ENCODE measurements at regions not wholly inside any gene's neighbourhood (a gene's known extent, or its start where the extent isn't known, plus 50 kb on each side); places are given as distances from the start of the nearest gene placed in this dataset.

DNA sequence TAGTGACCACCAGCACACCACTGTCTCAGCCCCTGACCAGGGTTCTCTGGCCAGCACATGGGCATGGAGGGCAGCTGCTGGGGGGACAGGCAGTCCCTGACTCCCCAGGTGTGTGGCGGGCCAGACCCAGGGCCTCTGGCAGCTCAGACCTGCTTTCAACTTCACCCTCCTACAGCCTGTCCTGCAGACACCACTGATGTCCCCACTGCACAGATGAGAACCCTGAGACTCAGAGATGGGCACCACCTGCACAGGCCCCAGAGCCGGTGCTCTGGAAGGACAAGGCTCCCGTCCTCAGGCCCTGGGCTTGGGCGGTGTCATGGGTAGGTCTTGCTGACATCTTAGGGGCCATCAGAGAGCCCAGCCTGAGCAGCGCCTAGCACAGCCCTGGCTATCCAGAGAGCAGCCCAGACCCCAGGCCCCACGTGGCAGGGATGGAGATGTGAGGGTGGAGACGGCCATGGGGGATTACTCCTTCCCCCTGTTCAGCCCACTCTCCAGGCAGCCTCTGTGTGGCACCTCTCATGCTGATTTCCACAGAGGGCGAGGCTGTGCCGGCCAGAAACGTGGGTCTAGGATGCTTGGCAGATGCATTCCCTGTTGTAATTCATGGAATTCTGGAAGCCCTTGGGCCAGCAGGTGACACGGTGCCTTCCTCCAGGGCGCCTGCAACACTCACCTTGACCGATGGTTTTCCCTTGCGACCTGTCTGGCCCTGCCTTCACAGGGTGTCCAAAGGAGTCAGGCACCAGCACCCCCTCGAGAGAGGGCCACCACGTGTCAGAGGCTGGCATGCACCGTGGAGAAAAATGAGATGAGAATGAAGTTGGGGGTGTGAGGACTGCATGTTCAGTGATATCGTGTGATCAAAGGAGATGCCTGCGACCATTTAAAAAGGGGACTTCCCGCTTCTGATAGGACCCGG, 61.2 kb upstream of the GLI2 start:
- DNase-seq (ENCODE audit: low read depth in 2 of 2), result no peak

DNA sequence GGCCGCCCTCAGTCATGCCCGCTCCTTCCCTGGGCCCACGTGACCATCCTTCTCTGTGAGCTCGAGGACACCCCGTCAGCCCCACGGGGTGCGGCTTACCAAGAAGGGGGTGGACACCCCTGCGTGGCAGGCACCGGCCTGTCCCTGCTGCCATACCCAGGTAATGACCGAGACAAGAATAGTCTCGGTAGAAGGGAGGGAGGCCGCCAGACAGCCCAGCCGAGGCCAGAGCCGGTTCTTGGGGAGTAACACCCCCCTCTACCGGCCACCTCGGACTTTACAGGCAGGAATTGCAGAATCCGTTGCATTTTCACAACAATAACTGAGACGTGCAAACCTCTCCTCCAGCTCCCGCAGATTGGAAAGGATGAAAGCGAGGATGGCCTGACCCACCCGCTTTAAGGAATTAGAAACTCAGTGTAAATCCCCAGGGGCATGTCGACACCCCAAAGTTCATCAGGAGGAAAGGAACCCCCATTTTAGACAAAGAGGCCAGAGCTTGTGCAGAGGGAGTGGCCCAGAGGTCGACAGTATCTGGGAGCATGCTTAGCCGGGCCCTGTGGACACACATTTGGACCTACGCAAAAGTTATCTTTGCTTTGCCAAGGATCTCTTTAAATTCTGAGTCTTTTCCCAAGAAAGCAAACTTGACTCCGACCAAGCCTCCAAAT, 60.1 kb upstream of the GLI2 start:
- DNase-seq (ENCODE audit: low read depth in 2 of 2), result peak; percentile 20 to 22

DNA sequence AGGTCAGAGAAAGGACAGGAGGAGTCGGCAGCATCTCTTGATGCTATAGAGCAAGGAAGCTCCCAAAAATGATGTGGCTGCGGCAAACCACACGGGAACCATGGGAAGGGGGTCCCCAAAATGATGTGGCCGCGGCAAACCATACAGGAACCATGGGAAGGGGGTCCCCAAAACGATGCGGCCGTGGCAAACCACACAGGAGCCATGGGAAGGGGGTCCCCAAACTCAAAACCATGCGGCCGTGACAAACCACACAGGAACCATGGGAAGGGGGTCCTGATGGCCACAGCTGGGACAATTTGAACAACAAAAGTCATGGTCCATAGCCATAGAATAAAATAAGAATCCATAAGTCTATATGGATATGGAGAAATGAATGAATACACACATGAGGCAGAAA, 58.4 kb upstream of the GLI2 start:
- DNase-seq (ENCODE audit: low read depth in 2 of 2), result no peak

DNA sequence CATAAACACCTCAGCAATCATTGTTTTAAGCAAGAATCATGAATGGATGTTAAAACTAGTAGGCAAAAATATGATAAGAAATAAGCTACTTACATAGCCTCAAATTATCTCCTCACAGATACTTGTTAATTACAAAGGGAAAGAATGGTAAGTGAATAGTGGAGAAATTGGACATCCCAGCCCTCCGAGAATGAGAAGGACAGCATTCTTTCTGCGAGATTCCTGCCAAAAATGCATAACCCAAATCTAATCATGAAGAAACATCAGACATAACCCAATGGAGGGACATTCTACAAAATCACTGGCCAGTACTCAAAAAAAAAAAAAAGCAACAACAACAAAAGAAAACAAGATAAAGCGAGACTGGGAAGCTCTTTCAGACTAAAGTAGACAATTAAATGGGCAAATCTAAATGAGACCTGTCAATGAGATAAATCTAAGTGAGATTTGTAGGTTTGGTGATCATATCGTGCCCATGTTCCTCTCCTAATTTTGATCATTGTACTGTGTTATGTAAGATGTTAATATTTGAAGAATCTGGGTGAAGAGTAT, 57.9 kb upstream of the GLI2 start:
- DNase-seq (ENCODE audit: low read depth in 2 of 2), result no peak

DNA sequence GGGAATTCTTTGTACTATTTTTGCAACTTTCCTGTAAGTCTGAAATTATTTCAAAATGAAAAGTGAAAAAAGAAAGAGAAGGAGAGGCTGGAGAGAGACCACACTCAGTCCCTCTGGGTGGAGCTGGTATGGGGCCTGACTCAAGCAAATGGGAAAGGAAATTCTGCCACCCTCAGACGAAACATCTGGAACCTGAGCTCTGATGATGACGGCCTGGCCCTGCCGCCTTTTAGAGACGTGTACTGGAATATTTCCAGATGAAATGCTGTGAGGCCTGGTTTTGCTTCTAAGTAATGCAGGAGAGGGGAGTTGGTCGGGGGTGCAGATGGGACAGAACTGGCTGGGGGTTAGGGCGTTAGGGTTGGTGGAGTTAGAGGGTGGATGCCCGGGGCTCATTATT, 57.4 kb upstream of the GLI2 start:
- DNase-seq (ENCODE audit: low read depth in 2 of 2), result no peak

DNA sequence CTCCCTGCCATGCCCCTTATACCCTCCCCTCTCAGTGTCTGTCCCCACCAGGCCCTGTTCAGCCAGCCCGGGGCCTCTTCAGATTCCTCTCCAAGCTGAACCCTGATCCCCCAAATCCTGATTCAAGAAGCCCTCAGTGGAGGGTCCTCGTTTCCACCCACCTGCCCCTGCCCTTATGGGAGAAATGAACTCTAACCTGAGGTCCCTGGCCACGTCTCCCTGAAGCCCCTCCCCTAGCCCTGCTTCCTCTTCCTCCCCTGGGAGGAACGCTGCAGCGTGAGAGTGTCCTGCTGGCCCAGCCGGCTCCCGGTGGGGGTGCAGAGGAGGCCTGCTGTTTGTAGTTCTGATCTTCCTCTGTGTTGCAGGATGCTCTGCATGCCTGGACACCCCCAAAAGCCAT, 56.7 kb upstream of the GLI2 start:
- no peak for DNase-seq (ENCODE audit: low read depth in 2 of 2)

DNA sequence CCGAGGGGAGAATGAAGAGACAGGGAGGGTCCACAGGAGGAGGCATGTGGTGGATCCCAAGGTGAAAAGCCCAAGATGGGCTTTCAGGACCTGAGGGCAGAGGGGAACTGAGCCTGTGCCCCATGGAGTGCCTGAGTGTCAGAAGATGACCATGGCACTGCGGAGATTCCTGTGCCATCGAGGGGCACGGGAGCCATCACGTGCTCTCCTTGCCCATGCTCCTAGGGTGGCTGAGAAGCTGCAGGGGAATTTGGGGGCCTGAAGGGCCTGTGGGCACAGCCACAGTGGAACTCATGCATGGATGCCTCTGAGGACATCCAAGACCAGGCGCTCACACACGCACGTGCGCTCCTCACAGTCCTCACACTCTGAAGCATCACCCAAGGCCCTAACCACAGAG, 56.1 kb upstream of the GLI2 start:
- no peak for DNase-seq (ENCODE audit: low read depth in 2 of 2)

DNA sequence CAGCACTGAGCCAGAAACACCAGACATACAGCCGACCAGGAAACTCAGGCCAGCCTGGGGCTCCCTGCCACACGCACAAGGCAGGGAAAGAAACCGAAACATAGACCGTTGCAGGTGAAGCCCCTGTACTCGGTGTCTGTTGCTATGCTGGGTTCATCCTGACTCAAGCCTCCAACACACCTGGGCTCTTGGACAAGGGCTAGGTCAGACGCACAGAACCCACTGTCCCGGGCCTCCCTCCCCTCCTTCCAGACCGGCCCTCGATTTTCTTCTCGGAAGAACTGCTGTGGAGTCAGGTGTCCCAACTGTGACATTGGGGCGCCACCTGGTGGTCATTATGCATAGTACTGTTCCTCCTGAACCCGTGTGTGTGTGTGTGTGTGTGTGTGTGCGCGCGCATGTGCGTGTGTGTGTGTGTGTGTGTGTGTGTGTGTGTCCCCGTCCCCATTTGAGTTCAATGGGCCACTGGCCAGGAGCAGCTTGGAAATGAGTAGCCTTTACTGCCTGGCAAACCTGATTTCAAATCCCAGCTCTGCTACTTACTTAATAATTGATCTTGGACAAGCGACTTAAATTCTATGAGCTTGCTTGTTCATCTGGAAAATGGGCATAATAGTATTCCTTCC, 55.4 kb upstream of the GLI2 start:
- DNase-seq (ENCODE audit: low read depth in 2 of 2), result peak; percentile 58 to 62

DNA sequence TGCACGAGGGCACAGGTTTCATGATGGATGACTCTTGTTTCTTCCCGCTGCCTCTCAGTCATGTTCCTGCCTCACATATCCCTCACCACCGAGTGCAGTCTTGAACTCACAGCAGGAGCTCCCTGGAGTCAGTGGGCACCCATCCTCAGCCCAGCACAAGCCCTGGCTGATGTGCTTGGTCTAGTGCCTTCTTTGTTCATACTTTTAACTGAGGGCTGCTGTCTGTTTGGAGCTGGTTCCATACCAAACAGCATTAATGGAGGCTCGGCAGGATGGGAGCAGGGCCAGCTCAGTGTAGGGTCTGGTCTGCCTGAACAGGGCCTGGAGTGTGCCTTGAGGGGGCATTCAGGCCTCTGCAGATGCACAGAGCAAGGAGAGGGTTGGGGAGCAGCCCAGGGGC, 54.5 kb upstream of the GLI2 start:
- DNase-seq (ENCODE audit: low read depth in 2 of 2), result no peak

DNA sequence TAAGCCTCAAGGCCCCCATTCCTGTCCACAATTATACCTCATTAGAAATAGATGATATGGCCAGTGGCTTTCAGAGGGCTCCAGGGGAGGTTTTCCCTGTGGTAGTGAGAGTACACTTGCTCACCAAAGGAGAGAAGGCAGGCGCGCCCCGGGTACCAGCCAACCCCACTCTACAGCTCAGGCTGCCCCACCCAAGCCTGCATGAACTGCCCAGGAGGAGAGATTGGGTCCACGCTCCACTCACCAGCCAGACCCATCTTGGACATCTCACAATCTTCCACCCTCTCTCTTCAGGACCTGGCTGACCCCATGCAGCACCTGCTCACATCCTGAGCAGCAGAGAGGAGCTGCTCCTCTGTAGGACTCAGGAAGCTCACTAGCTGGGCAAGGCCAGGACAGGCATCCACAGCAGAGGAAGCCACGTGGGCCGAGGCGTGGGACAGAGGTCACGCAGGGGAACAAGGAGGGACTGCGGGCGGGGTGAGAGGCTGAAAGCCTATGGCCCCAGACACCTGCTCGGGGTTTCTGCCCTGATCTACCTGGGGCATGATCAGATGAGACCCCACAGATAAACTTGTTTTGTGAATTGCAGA, 53.9 kb upstream of the GLI2 start:
- no peak for DNase-seq (ENCODE audit: low read depth in 2 of 2)

DNA sequence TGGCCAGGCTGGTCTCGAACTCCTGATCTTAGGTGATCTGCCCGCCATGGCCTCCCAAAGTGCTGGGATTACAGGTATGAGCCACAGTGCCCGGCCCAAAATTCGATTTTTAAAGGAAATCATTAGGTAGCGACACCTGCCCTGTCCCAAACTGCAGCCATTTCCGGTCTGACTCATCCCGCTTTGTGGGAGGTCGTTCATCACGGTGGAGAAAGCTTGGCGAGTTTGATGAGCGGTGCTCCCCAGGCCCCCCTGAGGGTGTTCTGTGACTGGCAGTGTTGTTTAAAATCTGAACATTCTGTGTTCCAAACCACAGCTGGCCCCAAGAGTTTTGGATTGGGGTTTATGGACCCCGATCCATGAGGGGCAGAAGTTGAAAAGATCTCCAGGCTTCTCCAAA, 53.0 kb upstream of the GLI2 start:
- DNase-seq (ENCODE audit: low read depth in 2 of 2), result no peak

DNA sequence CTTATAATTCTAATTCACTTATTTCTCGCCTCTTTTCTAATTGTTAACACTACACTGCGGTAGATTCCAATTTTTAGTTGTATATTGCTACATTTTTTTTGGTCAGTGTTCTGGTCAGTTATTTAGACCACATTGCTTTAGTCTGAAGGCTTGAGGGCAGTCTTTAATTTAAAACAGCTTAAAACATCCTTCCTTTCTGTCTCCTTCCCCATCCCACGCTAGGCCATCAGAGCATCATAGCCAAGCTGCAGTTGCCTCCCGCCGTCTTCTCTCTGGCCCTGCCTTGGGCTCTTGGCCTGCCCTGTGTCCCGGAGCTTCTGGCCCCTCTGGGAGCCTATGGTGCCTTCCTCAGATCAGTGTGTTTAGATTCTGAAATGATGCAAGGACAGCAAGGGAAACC, 52.6 kb upstream of the GLI2 start:
- DNase-seq (ENCODE audit: low read depth in 2 of 2), result no peak

DNA sequence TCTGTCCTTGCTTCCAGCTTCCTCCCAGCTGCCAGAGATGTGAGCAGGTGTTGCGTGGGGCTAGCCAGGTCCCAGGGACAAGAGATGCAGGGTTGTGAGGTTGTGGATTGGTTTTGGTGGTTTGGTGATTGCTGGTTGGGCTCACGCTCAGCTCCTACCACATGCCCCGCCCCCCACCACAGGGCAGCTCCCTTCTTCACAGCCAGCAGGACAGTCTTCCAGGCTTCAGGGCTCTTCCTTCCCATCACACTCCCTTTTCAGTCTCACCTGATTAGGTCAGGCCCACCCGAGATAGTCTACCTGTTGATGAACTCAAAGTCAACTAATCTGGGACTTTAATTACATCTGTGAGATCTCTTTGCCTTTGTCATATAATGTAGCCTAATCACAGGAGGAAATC, 52.0 kb upstream of the GLI2 start:
- no peak for DNase-seq (ENCODE audit: low read depth in 2 of 2)

DNA sequence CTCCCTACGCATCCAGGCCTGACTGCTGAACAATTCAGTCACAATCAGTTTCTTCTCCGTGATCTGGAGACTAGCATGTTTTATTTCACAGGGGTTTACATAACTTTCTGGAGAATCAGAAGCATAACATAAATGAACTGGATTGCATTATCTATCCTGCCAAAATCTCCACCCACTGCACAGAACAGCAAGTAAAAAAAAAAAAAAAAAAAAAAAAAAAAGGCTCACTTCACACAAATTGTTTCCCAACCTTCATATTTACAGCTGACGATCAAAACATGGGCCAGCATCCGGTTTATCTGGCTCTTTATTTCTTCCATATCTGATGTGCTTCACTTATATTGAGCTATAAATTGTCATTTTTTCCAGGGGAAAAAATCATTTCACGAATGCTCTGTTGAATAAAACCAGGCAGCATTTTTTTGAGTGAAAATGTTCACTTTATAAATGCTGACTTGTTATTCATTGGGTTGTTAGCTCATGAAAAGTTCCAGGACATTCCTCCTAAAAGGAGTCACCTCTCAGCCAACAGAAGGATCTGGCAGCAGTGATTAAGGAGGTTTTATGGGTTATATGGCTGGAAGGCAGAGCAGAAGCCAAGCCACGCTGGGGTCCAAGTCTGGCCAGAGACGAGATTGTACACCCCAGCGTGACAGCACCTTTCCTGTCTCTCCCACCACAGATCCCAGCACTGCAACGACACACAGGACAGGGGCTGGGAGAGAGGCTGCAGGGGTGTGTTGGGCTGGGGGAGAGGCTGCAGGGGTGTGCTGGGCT, 51.2 kb upstream of the GLI2 start:
- no peak for DNase-seq (ENCODE audit: low read depth in 2 of 2)

DNA sequence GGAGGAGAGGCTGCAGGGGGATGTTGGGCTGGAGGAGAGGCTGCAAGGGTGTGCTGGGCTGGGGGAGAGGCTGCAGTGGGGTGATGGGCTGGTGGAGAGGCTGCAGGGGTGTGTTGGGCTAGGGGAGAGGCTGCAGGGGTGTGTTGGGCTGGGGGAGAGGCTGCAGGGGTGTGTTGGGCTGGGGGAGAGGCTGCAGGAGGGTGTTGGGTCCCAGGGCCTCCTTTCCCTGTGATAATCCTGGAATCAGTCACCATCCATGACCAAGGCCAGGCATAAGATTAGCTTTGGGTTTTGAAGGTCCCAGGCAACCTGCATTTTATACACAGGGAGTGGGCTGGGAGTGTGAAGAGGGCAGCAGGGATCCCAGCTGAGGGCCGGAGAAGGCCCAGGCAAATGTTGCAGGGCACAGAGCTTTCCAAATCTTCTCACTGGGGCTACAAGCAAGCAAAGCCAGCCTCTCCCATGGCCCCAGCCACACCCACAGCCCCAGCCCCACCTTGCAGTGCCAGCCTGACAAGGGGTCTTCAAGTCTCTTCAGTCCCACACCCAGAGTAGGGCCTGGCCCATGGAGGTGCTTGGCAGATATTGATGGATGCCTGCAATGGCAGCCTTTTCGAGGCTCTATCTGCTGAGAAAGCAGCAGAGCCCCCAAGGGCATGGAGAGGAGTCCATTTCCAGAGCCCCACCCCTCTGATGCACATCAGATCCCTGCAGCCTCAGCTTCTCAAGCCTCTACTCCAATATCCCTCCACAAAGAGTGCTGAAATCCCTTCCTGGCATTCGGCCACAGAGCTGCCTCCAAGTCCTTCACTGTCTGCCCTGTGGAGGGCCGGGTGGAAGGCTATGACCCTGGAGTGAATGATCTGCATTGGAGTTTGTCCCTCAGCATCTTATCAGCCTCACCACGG, 50.3 kb upstream of the GLI2 start:
- no peak for DNase-seq (ENCODE audit: low read depth in 2 of 2)

Data from stimulated activated CD8-positive, alpha-beta memory T cell treated with anti-CD3 and anti-CD28 coated beads, Interleukin-2, amount 100 ng/mL, for 48 hours (primary cell).